Astrocyte (in vitro differentiated cells and primary cell): ENCODE measurements at regions not wholly inside any gene's neighbourhood (a gene's known extent, or its start where the extent isn't known, plus 50 kb on each side); places are given as distances from the start of the nearest gene placed in this dataset.

Experiments
- DNase-seq: peaks from one replicate; pipeline ENCODE4 v3.0.0-alpha.2; 2010; ENCODE audit warnings: low read depth
- FAIRE-seq: peaks from 2 replicates; lab custom pipeline; 2011; peaks lifted over from hg19 to GRCh38; lab: Jason Lieb, UNC
- H2AFZ ChIP-seq: 2 replicates; pipeline ENCODE4 v1.6.0; 2012; ENCODE audit warnings: low read depth, low read length, inconsistent platforms
- H3K27ac ChIP-seq: 2 replicates; pipeline ENCODE4 v1.5.1; 2011; ENCODE audit warnings: low read depth, low read length, inconsistent platforms
- H3K27me3 ChIP-seq: 2 replicates; pipeline ENCODE4 v1.6.0; 2011; ENCODE audit warnings: low read length, inconsistent platforms; ENCODE audit not compliant: insufficient read depth
- H3K36me3 ChIP-seq: 2 replicates; pipeline ENCODE4 v1.5.1; 2011; ENCODE audit warnings: low read length, inconsistent platforms; ENCODE audit not compliant: insufficient read depth
- H3K4me1 ChIP-seq: 2 replicates; pipeline ENCODE4 v1.5.1; 2011; ENCODE audit warnings: low read length, inconsistent platforms; ENCODE audit not compliant: insufficient read depth
- H3K4me2 ChIP-seq: 2 replicates; pipeline ENCODE4 v1.6.0; 2012; ENCODE audit warnings: low read length, inconsistent platforms
- H3K4me3 ChIP-seq: 2 replicates; pipeline ENCODE4 v1.5.1; 2011; ENCODE audit warnings: low read depth, mild to moderate bottlenecking, low read length, inconsistent platforms; ENCODE audit not compliant: insufficient read depth
- H3K79me2 ChIP-seq: 2 replicates; pipeline ENCODE4 v1.6.0; 2012; ENCODE audit warnings: mild to moderate bottlenecking, low read length, inconsistent platforms; ENCODE audit not compliant: insufficient read depth
- H3K9ac ChIP-seq: 2 replicates; pipeline ENCODE4 v1.6.0; 2012; ENCODE audit warnings: mild to moderate bottlenecking, low read length, inconsistent platforms
- H3K9me3 ChIP-seq: 2 replicates; pipeline ENCODE4 v1.5.1; 2012; ENCODE audit warnings: low read depth, mild to moderate bottlenecking, low read length, inconsistent platforms; ENCODE audit not compliant: insufficient read depth
- H4K20me1 ChIP-seq: 2 replicates; pipeline ENCODE4 v1.6.0; 2012; ENCODE audit warnings: low read length, inconsistent platforms; ENCODE audit not compliant: insufficient read depth
- H3K27ac Mint-ChIP-seq: one replicate; pipeline ENCODE4 v1.8.0; 2021; ENCODE audit warnings: mild to moderate bottlenecking, mixed read lengths; ENCODE audit not compliant: unreplicated experiment
- H3K27me3 Mint-ChIP-seq: one replicate; pipeline ENCODE4 v1.8.0; 2021; ENCODE audit warnings: low read depth, mixed read lengths; ENCODE audit not compliant: unreplicated experiment
- H3K36me3 Mint-ChIP-seq: one replicate; pipeline ENCODE4 v1.8.0; 2021; ENCODE audit warnings: low read depth, mixed read lengths; ENCODE audit not compliant: unreplicated experiment
- H3K4me1 Mint-ChIP-seq: one replicate; pipeline ENCODE4 v1.8.0; 2021; ENCODE audit warnings: low read depth, mixed read lengths; ENCODE audit not compliant: unreplicated experiment
- H3K4me3 Mint-ChIP-seq: one replicate; pipeline ENCODE4 v1.8.0; 2021; ENCODE audit warnings: mild to moderate bottlenecking, moderate library complexity, mixed read lengths; ENCODE audit not compliant: unreplicated experiment
- H3K9me3 Mint-ChIP-seq: one replicate; pipeline ENCODE4 v1.8.0; 2021; ENCODE audit warnings: mild to moderate bottlenecking, mixed read lengths; ENCODE audit not compliant: unreplicated experiment
- EZH2 ChIP-seq: IDR thresholded peaks from 2 replicates; pipeline ENCODE4 v1.6.1; 2012; ENCODE audit warnings: mild to moderate bottlenecking, low read length, inconsistent platforms; ENCODE audit not compliant: insufficient read depth
- TF ChIP-seq, protein P1 (sequence below): IDR thresholded peaks from 2 replicates; pipeline ENCODE4 v1.5.1; 2011; ENCODE audit warnings: low read depth, mild to moderate bottlenecking, inconsistent platforms, low read length, moderate library complexity; ENCODE audit not compliant: insufficient read depth

DNA sequence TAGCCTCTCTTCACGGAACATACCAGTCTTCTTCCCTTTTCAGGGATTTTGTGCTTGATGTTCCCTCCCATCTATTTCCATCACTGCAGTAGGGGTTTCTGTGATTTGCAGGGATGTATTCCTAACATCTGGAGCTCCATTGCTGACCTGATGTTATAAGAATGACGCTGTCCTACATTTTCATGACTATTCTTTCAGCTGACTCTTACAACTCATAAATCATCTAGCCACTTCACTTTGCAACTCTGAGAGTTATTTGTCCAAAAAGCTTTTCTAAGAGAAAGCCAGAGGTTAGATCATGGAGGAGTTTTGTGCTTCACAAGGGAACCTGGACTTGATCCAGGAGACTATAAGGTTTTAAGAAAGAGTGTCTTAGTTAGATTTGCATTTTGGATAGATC lies 116.6 kb upstream of the FAR2 start:
- no peak overlapping the region for H3K9ac ChIP-seq
- no peak overlapping the region for H3K27ac ChIP-seq
- no peaks in the 10 kb centered on the region for H3K9me3 ChIP-seq
- DNase-seq (no peak), FAIRE-seq (no peak)
- no peak overlapping the region for H3K4me3 ChIP-seq
- H3K36me3 ChIP-seq, result no peaks in the 10 kb centered on the region
- H3K27ac Mint-ChIP-seq, result no peak overlapping the region
- no peaks in the 10 kb centered on the region for H3K4me1 ChIP-seq
- no peaks in the 10 kb centered on the region for H4K20me1 ChIP-seq
- H3K79me2 ChIP-seq, result no peaks in the 10 kb centered on the region
- no peaks in the 10 kb centered on the region for H3K27me3 Mint-ChIP-seq
- TF ChIP-seq EZH2, result no peak
- TF ChIP-seq, protein P1, sequence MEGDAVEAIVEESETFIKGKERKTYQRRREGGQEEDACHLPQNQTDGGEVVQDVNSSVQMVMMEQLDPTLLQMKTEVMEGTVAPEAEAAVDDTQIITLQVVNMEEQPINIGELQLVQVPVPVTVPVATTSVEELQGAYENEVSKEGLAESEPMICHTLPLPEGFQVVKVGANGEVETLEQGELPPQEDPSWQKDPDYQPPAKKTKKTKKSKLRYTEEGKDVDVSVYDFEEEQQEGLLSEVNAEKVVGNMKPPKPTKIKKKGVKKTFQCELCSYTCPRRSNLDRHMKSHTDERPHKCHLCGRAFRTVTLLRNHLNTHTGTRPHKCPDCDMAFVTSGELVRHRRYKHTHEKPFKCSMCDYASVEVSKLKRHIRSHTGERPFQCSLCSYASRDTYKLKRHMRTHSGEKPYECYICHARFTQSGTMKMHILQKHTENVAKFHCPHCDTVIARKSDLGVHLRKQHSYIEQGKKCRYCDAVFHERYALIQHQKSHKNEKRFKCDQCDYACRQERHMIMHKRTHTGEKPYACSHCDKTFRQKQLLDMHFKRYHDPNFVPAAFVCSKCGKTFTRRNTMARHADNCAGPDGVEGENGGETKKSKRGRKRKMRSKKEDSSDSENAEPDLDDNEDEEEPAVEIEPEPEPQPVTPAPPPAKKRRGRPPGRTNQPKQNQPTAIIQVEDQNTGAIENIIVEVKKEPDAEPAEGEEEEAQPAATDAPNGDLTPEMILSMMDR, result no peak
- H3K36me3 Mint-ChIP-seq, result no peaks in the 10 kb centered on the region
- no peak overlapping the region for H3K4me3 Mint-ChIP-seq
- H3K9me3 Mint-ChIP-seq, result no peaks in the 10 kb centered on the region
- no peaks in the 10 kb centered on the region for H3K4me1 Mint-ChIP-seq
- H3K4me2 ChIP-seq, result no peak overlapping the region
- H3K27me3 ChIP-seq, result peaks cover 3% of the 10 kb centered on the region
- H2AFZ ChIP-seq, result no peak overlapping the region

DNA sequence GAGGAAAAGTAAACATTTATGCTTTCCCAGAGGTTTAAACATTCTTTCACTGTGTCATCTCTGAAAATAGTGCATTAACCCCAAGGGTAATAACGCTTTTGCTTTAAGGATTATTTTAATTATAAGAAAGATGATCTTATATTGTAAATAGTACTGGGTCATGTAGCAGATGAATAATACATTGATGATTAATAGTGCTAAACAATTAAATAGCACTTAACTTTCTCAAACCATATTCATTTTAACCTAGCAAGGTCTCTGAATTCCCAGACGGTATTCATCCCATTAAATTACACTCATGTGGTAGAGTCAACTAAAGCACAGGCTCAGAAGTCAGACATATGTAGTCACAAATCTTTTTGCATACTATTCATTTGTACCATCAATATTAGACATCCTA lies 115.6 kb upstream of the FAR2 start:
- FAIRE-seq (no peak), DNase-seq (no peak)
- Histone ChIP-seq H3K27ac (no peak overlapping the region), H3K79me2 (no peaks in the 10 kb centered on the region), H2AFZ (no peak overlapping the region), H3K4me1 (no peaks in the 10 kb centered on the region), H3K4me3 (no peak overlapping the region), H3K9ac (no peak overlapping the region), H3K9me3 (no peaks in the 10 kb centered on the region), H3K27me3 (peaks cover 3% of the 10 kb centered on the region), H3K36me3 (no peaks in the 10 kb centered on the region), H3K4me2 (no peak overlapping the region), H4K20me1 (no peaks in the 10 kb centered on the region)
- H3K4me1 Mint-ChIP-seq, result no peaks in the 10 kb centered on the region
- H3K9me3 Mint-ChIP-seq, result no peaks in the 10 kb centered on the region
- H3K27me3 Mint-ChIP-seq, result no peaks in the 10 kb centered on the region
- no peak overlapping the region for H3K4me3 Mint-ChIP-seq
- H3K36me3 Mint-ChIP-seq, result no peaks in the 10 kb centered on the region
- no peak overlapping the region for H3K27ac Mint-ChIP-seq
- TF ChIP-seq, protein P1, result no peak
- no peak for TF ChIP-seq EZH2

DNA sequence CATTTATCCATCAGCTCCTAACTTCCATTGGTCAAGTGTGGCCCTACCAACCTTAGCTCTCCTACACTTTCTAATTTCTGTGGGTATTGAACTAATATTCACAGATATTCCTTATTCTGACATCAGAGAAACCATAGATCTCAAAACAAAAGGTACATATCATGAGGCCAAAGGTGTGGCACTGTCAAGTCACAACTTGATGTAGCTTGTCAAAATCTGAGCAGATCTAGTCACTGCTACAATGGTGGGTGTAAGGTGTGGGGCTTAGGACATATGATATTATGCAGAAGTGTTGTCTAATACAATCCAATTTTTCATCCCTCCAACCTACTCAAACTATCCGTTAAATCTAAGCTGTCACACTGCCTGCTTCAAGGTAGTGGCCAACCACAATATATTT lies 114.0 kb upstream of the FAR2 start:
- Histone ChIP-seq H3K4me1 (no peaks in the 10 kb centered on the region), H4K20me1 (no peaks in the 10 kb centered on the region), H3K36me3 (no peaks in the 10 kb centered on the region), H3K4me2 (no peak overlapping the region), H3K9ac (no peak overlapping the region), H3K79me2 (no peaks in the 10 kb centered on the region), H2AFZ (no peak overlapping the region), H3K4me3 (no peak overlapping the region), H3K27ac (no peak overlapping the region), H3K9me3 (no peaks in the 10 kb centered on the region), H3K27me3 (peaks cover 3% of the 10 kb centered on the region)
- H3K4me1 Mint-ChIP-seq, result no peaks in the 10 kb centered on the region
- no peak overlapping the region for H3K4me3 Mint-ChIP-seq
- FAIRE-seq (no peak), DNase-seq (no peak)
- H3K36me3 Mint-ChIP-seq, result no peaks in the 10 kb centered on the region
- H3K27me3 Mint-ChIP-seq, result no peaks in the 10 kb centered on the region
- no peaks in the 10 kb centered on the region for H3K9me3 Mint-ChIP-seq
- TF ChIP-seq, protein P1, result no peak
- H3K27ac Mint-ChIP-seq, result no peak overlapping the region
